Panc1 (cell line): ENCODE measurements at regions not wholly inside any gene's neighbourhood (a gene's known extent, or its start where the extent isn't known, plus 50 kb on each side); places are given as distances from the start of the nearest gene placed in this dataset.

Experiments
- ATAC-seq: fragments of 200-7000 bp; cut with Tn5 transposase; 2 replicates; pipeline ENCODE4 v1.9.1; 2020; ENCODE audit warnings: mild to moderate bottlenecking, moderate library complexity
- BruUV-seq: library from RNA; stranded (reverse); fragments of 400-500 nt; replicated peaks from 2 replicates; lab custom pipeline; 2021; lab: Mats Ljungman, UMichigan
- CTCF ChIA-PET: fragments of 300-600 bp; sonication (Branson Sonifier 250); formaldehyde crosslinking; loops from one replicate; lab custom pipeline; 2022; ENCODE audit warnings: antibody characterized with exemption; lab: Charles Lee
- POLR2A ChIA-PET: fragments of 300-600 bp; sonication (Branson Sonifier 250); formaldehyde crosslinking; loops from one replicate; lab custom pipeline; 2022; ENCODE audit warnings: antibody characterized with exemption; lab: Charles Lee
- DNase-seq: peaks from one replicate; pipeline ENCODE4 v3.0.0-alpha.2; 2010; ENCODE audit warnings: low read depth, low spot score
- H3K27ac ChIP-seq: 2 replicates; pipeline ENCODE4 v1.5.1; 2011; ENCODE audit warnings: mild to moderate bottlenecking, low read length, inconsistent platforms
- H3K27me3 ChIP-seq: fragments of 200-500 bp; sonication (Bioruptor generic); 2 replicates; pipeline ENCODE4 v1.6.0; 2014; ENCODE audit warnings: low read length, inconsistent platforms; ENCODE audit not compliant: control insufficient read depth, insufficient read depth
- H3K36me3 ChIP-seq: fragments of 200-500 bp; sonication (Bioruptor generic); 2 replicates; pipeline ENCODE4 v1.5.1; 2014; ENCODE audit warnings: inconsistent platforms, mild to moderate bottlenecking, low read length, moderate library complexity; ENCODE audit not compliant: control insufficient read depth, insufficient read depth
- H3K4me1 ChIP-seq: 2 replicates; pipeline ENCODE4 v1.5.1; 2011; ENCODE audit warnings: inconsistent platforms, mild to moderate bottlenecking, low read length, moderate library complexity; ENCODE audit not compliant: control insufficient read depth, insufficient read depth
- H3K4me3 ChIP-seq, 2 experiments: 2 replicates each; pipeline ENCODE4 v1.5.1; 2011 to 2012; ENCODE audit warnings: low read depth in 2 of 2, low read length in 2 of 2, mild to moderate bottlenecking in 2 of 2, inconsistent platforms in 1 of 2, moderate library complexity in 1 of 2
- H3K9me3 ChIP-seq: fragments of 200-500 bp; sonication (Bioruptor generic); 2 replicates; pipeline ENCODE4 v1.5.1; 2014; ENCODE audit warnings: low read depth, mild to moderate bottlenecking, inconsistent platforms, low read length, moderate library complexity; ENCODE audit not compliant: control insufficient read depth, insufficient read depth
- CTCF ChIP-seq: fragments of 450-650 bp; IDR thresholded peaks from 2 replicates; pipeline ENCODE4 v1.5.1; 2017; ENCODE audit warnings: mild to moderate bottlenecking
- POLR2AphosphoS5 ChIP-seq: IDR thresholded peaks from 2 replicates; pipeline ENCODE4 v1.6.1; 2012; ENCODE audit warnings: mild to moderate bottlenecking, low read depth, low read length, moderate library complexity
- REST ChIP-seq, 2 experiments: IDR thresholded peaks; 2 replicates each; pipeline ENCODE4 v1.6.1; 2011 to 2012; ENCODE audit warnings: low read depth in 2 of 2, control low read depth in 1 of 2, low read length in 1 of 2, mild to moderate bottlenecking in 1 of 2, moderate library complexity in 1 of 2; ENCODE audit not compliant: insufficient read depth in 1 of 2
- SIN3A ChIP-seq: IDR thresholded peaks from 2 replicates; pipeline ENCODE4 v1.6.1; 2012; ENCODE audit warnings: low read depth, mild to moderate bottlenecking, low read length, moderate library complexity, borderline replicate concordance; ENCODE audit not compliant: insufficient read depth
- TCF7L2 ChIP-seq: IDR thresholded peaks from 2 replicates; pipeline ENCODE4 v1.6.1; 2011; ENCODE audit warnings: mild to moderate bottlenecking, low read depth, low read length, inconsistent platforms
- in situ Hi-C: cut with HindIII; loops from 2 replicates; pipeline ENCODE4 v1.10.0; 2016; ENCODE audit warnings: low sequenced_read_pairs, low pct_unique_long_range_greater_than_20kb
- intact Hi-C: fragments of 100-400 bp; cut with micrococcal nuclease; formaldehyde crosslinking; loops from one replicate; pipeline ENCODE4 v1.10.0; 2022; ENCODE audit not compliant: unreplicated experiment

- in situ Hi-C loops = no loop called here
- H3K4me1 ChIP-seq = no peaks in the 10 kb centered on the region
- CTCF ChIA-PET = no interaction called here
- H3K4me3 ChIP-seq = no peak overlapping the region
- H3K36me3 ChIP-seq = no peaks in the 10 kb centered on the region
- BruUV-seq = no TSS peak
- no peak for TF ChIP-seq SIN3A
- TF ChIP-seq REST (IDR thresholded peaks at IDR 0.05; ENCODE audit: insufficient read depth in 1 of 2, low read depth in 2 of 2, low read length in 1 of 2) = no peak
- no peak for TF ChIP-seq POLR2AphosphoS5
- no peak for TF ChIP-seq CTCF
- TF ChIP-seq TCF7L2 = no peak
- peaks cover 6% of the 10 kb centered on the region; the same call in 1 of the 2 replicates for H3K27me3 ChIP-seq
- DNase-seq = no peak
- POLR2A ChIA-PET = interaction anchor here (0.6 kb wide), 1 partner anchor 236 kb away, joined by 3 read pairs; no protein-coding TSS in a partner anchor
- no peak overlapping the region for H3K27ac ChIP-seq
- no peaks in the 10 kb centered on the region for H3K9me3 ChIP-seq
- ATAC-seq = no peak
- intact Hi-C loops = no loop called here
These were observed 230.2 kb upstream of the RIMS1 start for GRCh38 chr6:71656121-71656520.

- ChIA-PET CTCF (no interaction called here), POLR2A (no interaction called here)
- intact Hi-C loops (no loop called here), in situ Hi-C loops (no loop called here)
- H3K27ac ChIP-seq = no peak overlapping the region
- BruUV-seq = no TSS peak
- DNase-seq (no peak), ATAC-seq (no peak)
- no peak overlapping the region for H3K4me3 ChIP-seq
- no peaks in the 10 kb centered on the region for H3K27me3 ChIP-seq
- no peaks in the 10 kb centered on the region for H3K36me3 ChIP-seq
- TF ChIP-seq CTCF (no peak), REST (IDR thresholded peaks at IDR 0.05; ENCODE audit: insufficient read depth in 1 of 2, low read depth in 2 of 2, low read length in 1 of 2) (no peak), POLR2AphosphoS5 (no peak), SIN3A (no peak), TCF7L2 (no peak)
- H3K9me3 ChIP-seq = no peaks in the 10 kb centered on the region
- H3K4me1 ChIP-seq = no peaks in the 10 kb centered on the region
These were observed 220.4 kb upstream of the RIMS1 start for GRCh38 chr6:71665931-71666330.
